ENCODE measurements at regions not wholly inside any gene's neighbourhood (a gene's known extent, or its start where the extent isn't known, plus 50 kb on each side); places are given as distances from the start of the nearest gene placed in this dataset.

DNA sequence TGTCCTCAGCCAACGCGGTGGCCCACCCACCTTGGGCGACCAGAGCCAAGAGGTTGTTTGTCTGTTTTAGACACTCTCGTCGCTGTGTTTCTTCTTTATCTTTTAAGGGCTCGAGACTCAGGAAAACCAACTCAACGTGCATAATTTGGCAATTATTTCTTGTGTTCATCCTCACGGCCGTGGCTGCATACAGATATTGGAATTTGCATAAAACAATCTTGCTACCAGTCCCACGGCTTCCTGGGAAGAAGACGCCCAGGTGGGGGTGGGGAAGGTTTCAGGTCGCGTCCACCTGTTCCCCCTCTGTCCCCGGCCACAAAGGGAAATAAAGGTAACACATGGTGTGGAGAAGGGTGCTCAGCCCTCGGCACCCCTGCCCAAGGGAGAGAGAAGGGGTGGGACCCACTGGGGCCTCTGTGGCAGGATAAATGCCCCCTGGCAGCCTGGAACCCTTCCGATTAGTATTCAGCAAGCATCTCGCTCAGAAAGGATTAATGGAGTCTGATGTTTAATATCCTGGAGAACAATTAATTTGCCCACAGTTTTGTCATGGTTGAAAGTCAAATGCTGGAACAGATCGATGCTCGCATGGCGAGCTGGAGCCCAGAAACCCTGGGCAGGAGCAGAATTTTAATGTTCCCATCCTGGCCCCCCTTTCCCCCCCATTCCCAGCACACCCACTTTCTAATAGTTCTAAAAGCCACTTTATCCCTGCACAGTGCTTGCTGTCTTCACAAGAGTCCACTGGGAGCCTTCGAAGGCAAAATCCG is 359.7 kb downstream of the MN1 start:
- DNase-seq (ENCODE audit: low read depth): no peak

DNA sequence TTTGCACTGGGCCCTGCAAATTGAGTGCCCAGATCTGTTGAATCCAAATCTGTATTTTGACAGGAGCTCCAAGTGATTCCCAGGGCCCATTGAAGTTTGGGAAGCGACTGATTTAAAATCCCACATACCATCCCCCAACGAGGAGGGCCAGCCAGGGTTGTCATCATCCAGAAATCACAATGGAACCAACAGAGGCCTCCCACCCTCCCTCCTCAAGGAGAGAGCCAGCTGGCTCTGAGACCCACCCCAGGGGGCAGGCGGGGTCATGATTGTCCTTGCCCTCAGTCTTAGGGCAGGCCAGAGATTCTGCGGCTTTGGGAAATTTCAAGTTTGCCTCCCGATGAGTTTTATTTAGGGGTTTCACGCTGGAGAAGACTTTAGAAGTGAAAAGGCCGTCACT is 358.2 kb downstream of the MN1 start:
- DNase-seq (ENCODE audit: low read depth): no peak

DNA sequence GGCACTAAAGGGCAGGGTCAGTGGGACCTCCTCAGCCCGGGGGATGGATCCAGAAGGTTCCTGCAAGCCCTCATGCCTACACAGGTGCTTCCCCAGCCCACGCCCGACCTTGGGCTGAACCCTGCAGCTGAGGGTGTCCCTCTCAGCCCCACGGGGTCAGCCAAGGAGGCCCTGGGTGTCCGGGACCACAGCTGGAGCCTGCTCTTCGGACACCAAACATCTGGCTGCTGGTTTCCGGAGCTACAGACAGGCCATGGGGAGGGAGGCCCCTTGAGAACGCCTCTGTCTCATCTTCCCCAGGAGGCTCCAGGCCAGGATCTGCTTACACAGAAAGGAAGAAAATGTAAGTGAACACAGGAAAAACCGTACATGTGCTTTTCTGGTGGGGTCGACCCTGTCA is 355.7 kb downstream of the MN1 start:
- no peak for DNase-seq (ENCODE audit: low read depth)

DNA sequence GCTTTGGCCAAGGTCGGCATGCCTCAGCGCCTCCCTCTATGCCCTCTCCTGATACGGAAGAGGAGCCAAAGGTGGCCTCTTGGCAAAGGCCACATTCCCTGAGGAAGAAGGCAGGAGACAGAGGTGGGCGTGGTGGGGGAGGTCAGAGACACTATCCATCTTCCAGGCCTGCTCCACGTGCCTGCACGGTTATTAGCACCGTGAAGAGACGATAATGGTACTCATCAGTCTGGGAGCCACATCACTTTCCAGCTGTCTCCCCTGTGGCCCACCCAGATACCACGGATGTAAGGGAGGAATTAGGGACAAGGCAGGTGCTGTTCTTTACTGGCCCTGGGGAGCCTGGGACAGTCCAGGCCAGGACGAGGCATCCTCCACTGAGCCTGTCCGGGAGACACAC is 354.3 kb downstream of the MN1 start:
- no peak for DNase-seq (ENCODE audit: low read depth)

DNA sequence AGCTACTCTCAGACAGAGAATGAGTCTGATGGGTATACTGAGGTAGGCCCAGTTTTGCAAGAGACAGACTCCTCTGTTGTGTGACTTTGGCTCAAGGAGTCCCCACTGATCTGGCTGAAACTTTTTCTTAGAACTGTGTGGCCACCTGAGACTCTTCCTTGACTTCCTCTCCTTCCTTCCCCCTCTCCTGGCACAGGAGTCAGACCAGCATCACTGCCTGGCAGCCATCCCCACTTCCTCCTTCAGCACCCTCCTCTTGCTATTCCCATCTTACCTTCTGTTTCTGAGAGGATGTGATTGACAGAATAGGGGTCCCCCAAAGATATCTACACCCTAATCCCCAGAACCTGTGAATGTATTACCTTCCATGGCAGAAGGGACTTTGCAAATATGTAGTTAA is 351.1 kb downstream of the MN1 start:
- DNase-seq (ENCODE audit: low read depth): no peak

DNA sequence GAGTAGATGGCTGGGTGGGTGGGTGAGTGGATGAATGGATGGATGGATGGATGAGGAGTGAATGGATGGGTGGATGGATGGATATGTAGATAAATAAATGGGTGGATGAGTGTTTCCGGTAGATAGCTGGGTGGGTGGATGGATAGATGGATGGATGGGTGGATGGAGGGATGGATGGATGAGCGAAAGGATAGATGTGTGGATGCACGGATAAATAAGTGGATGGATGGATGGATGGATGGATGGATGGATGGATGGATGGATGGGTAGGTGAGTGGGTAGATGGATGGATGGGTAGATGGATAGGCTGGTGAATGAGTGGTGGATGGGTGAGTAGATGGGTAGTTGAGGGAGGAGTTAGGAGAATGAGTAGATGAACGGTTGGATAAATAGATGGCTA is 349.3 kb downstream of the MN1 start:
- DNase-seq (ENCODE audit: low read depth): no peak

DNA sequence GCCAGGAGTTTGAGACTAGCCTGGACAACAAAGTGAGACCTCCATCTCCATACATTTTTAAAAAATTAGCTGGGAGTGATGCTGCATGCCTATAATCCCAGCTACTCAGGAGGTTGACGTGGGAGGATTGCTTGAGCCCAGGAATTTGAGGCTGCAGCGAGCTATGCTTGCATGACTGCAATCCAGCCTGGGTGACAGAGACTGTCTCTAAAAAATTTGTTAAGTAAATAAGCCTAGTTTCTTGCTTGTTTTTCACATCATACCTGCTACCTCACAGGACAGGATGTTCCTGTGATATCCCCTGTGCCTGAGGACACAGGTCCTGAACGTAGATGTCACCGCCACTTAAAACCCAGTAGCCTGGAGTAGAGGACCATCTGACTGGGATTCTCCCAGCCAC is 348.6 kb downstream of the MN1 start:
- DNase-seq (ENCODE audit: low read depth): no peak

DNA sequence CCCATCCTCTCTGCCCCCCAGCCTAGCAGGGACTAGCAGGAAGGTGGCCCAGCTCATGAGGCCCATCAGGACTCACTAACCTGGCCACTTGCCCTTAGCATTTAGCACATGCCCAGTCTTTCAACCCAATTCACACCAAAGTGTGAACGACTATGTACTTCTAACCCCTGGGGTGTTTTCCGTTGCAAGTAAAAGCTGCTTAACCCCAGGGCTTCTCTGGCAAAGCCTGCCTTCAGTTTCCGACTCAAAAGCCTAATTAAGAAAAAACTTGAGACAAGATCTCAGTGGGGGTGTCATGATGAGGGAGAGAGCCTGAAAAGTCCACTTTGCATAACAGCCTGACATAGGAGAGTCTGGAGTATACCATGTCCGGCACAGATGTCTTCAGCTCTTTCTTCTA is 347.8 kb downstream of the MN1 start:
- DNase-seq (ENCODE audit: low read depth): no peak

DNA sequence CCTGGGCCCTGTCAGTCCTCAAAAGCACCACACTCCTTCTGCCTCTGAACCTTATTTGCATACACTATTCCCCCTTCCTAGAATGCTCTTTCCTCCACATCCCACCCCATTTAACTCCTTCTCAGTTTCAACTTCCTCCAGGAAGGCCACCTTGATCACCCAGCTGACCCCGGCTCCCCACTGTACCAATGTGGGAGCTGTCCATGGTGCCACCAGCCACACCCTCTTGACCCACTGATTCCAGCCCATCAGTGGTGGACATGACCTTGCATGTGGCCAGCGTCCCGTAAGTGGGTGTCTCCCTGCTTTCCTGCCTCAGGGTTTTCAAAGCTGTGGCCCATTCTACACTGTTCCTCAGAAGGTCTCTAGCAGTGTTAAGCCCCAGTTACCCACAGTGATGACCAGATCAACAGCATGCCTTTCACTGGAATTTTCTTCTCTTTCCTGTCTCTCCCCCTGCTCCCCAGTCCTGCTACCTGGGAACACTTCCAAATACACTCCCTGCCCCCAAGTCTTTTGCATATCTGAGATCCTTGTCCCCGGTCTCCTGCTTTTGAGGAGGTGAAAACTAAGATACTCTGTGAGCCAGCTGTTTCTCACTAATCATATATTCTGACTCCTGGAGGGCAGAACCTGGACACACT is 346.6 kb downstream of the MN1 start:
- no peak for DNase-seq (ENCODE audit: low read depth)

DNA sequence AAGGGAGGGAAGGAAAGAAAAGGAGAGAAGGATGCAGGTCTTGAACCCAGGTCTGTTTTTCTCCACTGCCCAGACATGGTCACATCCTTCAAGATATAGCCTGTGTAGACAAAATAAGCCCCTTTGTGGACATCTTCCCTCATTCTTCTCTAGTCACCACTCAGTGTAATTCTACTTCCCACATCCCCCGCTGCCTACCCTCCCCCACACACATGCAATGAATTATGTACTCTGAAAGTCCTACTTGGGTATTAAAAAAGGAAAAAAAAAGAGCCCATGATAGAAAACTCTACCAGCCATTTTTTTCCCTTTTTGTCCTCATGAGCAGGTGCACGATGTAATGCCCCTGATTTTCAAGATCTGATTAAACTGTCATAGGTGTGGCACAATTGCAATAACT is 346.0 kb downstream of the MN1 start:
- no peak for DNase-seq (ENCODE audit: low read depth)

DNA sequence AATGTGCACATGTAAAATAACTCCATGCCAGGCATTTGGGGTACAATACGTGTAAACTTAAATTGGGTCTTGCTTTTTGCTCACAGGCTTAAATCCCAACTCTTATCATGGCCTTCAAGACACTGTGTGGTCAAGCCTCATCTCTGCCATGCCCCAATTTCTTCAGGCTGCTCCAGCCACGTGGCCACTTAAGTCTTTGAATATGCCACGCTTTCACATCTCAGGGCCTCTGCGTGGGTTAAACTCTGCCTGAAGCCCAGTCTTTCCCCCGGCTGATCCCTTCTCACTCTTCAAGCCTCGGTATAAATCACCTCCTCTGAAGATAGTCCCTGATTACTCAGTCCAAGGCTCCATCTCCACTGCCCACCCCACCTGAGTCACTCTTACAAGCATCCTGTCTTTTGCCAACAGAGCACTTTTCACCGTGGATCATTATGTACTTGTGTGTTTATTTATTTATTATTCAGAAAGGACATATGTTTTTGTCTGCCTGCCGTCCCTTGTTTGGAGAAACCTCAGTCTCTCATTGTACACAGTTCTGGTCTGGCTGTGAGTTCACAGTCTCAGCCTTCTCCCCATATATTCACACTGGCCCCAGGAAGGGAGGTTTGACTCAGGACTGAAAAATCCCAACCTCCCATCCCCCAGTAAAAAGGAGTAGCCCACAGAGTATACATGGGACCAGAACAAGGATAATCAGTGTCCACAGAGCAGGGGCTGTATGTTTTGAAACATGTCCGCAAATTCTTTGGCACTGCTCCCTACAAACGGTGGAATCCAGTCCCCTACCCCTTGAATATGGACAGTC is 344.7 kb downstream of the MN1 start:
- no peak for DNase-seq (ENCODE audit: low read depth)

DNA sequence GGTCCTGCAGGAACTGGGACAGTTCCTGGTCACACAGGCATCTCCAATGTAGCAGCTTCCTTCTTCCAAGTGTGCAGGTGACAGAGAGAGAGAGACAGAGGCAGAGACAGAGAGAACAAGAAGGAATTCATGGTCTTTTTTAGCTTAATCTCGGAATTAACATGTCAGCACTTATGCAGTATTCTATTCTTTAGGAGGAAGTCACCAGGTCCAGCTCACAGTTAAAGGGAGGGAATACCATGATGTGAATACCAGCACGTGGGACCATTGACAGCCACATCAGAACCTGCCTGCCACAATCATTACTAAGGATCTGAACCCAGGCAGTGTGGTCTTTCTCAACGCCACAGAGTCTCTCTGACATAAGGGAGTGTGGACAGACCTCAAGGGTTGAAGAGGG is 341.6 kb downstream of the MN1 start:
- no peak for DNase-seq (ENCODE audit: low read depth)

DNA sequence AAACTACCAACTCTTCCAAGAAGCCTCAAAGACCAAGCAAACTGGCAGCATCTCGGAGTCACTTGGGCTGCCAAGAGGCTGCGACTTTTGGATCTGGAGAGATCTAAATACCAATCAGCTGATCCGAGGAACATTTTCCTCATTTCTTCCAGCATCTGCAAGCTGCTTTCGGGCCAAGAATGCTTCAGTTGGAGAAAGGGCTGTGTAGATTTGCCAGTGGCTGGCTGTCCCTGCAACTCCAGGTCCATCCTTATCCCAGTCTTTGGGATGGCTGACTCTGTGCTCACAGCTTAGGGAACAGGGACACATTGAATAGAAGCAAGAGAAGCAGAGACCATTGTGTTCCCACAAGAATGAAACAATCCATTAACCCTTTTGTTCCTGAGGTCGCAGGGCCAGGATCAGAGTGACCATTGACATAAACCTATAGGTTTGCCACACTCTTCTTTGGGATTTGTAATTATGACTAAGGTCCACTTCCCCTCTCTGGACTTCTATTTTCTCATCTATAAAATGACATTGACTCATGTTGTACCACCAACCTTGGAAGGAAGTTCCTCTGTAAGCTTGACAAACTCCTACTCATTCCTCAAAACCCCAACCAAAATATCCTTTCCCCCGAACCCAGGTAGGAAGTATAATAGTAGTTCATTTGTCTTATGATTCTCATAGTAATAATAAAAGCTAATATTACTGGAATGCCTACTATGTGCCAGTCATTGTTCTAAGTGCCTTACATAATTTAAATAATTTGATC is 340.8 kb downstream of the MN1 start:
- peak; percentile 52 for DNase-seq (ENCODE audit: low read depth)

DNA sequence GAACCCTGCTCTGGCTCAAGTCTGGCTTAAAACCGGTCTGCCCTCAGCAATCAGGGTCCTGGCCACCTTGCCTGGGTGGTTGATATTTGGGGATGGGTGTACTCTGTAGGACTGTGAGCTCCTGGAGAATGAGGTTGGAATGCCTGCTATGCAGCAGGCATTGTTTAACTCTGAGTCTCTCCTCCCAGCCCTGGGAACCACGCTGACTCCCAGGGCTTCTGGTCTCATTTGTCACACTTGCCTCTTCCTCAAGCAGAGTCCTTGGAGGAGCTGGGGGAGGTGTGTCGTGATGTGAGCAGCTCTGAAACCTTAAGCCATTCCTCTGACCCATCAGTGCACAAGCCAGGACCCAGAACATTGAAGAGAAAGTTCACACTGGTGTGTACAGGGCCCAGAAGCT is 340.1 kb downstream of the MN1 start:
- DNase-seq (ENCODE audit: low read depth): no peak

DNA sequence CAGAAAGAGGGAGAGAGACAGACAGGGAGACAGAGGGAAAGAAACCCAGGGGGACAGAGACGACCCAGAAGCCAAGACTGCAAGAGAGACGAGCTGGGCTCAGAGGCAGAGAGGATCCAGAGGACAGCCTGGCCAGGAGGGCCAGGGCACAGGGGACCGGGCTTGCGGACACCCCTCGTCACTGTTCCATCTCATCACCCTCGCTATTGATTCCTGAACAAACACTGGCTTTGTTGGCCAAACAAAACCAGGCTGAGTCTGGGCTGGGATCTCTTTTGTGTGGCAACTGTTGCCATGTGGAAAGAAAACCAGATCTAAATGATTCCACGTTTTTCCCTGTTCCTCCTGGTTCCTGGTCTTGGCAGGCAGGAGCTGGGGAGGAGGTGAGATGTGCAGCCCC is 339.4 kb downstream of the MN1 start:
- DNase-seq (ENCODE audit: low read depth): no peak

DNA sequence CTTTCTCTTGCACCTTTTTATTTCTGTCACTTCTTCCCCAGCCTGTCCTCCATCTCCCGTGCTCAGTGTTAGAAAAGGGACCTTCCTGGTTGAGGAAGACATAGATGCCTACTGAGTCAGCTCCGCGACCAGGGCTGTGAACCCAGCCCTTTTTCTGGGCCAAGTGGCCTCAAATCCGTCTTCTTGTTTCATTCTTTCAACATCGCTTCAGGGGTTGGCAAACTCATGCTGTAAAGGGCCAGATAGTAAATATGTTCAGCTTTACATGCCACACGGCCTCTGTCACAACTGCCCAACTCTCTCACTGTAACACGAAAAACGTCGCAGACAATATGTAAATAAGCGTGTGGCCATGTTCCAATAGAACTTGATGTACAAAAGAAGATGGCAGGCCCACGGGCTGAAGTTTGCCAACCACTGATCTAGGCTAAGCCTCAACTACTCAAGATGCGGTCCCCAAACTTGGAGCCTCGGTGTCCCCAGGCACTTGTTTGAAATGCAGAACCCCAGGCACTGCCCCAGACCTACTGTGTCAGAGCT is 338.4 kb downstream of the MN1 start:
- DNase-seq (ENCODE audit: low read depth): no peak

DNA sequence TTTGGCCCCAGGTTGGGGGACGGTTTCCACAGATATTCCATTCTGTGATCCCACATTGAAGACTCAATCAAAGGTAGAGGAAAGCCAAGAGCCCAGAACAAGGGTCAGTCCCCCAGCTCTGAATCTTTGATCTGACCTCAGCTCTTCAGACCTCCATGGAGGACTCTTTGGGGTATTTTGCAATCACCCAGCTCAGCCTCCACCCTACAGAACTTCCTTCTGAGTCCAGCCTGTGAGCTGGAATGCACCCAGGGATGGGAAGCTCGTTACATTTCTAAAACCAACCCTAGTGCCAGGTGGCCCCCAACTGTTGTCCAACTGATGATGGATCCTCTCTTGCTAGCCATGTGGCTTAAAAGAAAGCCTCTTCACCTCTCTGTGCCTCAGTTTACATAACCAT is 335.3 kb downstream of the MN1 start:
- DNase-seq (ENCODE audit: low read depth): no peak

DNA sequence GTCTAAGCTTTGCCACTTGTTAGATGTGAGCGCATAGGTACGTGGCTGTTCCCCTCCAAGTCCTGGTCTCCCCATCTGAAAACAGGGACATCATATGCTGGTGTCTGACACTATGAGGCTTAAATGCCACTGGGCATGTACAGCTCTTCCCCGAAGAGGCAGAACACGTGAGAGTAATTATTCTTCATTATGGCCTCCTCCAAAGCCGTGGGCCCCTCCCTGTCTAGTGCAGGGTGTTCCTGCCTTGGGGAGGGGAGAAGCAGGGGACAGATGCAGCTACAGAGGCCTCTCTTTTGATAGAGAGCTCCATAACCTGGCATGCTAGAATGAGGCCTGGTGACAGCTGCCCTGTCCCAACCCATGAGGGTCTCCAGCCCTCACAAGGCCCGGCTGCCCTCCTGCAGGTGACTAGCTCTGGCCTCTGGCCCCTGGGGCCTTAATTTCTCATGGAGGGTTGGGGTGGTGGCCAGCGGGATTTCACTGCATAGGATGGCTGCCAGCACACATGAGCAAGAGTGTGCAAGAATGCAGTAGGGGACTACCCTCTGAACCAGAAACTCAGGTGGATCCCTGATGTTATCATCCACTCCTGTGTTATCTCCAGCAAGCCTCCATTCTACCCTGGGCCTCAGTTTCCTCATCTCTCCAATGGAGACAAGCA is 334.6 kb downstream of the MN1 start:
- no peak for DNase-seq (ENCODE audit: low read depth)

DNA sequence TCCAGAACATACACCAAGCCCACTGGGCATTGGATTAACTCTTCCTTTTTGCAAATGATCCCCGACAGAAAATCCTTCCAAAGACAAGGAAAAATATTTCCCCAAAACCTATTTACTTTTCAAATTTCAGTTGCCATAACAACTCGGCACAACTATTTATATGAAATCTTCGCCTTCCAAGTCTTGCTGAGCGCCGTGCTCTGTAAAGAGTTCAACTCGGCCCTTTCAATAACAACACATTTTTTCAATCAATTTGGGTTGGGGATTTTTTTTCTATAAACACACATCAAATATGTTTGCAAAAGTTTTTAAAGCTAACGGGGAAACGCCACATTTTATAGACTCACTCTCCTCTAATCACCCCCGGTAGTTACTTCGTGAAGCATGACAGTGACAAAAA is 333.8 kb downstream of the MN1 start:
- peak; percentile 81 for DNase-seq (ENCODE audit: low read depth)

DNA sequence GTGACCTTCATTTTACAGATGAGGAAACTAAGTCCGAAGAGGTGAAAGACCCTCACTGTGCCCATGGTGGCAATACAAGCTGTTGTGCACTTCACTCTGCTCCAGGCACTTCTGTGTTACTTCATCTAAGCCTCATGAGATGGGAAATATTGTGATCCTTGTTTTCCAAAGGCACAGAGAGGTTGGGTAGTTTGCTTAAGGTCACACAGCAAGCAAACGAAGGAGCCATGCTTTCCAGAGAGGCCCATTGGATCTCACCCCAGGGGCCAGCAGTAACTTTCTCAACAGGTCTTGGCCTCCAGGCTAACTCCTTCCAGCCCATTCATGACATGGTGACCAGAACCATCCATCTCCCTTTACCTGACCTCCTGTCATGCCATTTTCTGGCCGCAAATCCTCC is 332.8 kb downstream of the MN1 start:
- DNase-seq (ENCODE audit: low read depth): no peak

DNA sequence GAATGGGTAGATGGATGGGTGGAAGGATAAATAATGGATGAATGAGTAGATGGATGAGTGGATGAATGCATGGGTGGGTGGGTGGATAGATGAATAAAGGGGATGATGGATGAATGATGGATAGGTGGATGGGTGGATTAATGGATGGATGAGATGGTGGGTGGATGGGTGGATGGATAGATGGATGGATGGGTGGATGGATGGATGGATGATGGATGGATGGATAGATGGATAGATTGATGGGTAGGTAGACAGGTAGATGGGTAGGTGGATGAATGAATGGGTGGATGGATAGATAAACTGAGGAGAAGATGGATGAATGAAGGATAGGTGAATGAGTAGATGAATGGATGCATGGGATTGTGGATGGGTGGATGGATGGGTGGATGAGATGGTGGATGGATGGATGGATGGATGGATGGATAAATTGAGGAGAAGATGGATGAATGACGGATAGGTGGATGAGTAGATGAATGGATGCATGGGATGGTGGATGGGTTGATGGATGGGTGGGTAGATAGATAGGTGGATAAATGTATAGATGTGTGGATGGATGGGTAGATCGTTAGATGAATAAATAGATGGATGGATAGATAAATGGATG is 331.3 kb downstream of the MN1 start:
- DNase-seq (ENCODE audit: low read depth): no peak

Measured in forelimb muscle (tissue), 1 donor.